ENCODE measurements at regions not wholly inside any gene's neighbourhood (a gene's known extent, or its start where the extent isn't known, plus 50 kb on each side); places are given as distances from the start of the nearest gene placed in this dataset.
A peak's percentile ranks its signal among the peaks of the same experiment; 100 is the strongest.

- TF ChIP-seq NKRF (conservative IDR thresholded peaks at IDR 0.05), result 0 out of 2 replicates have a peak, but pooled peaks have one; percentile 53
- peak; percentile 65 for TF ChIP-seq SP1 (IDR thresholded peaks at IDR 0.05; ENCODE audit: low read depth, low read length)
- TF ChIP-seq REST (IDR thresholded peaks at IDR 0.05; ENCODE audit: low read depth, low read length), result no peak
- no peak; the same call in 1 of the 2 replicates for TF ChIP-seq BMI1 (IDR thresholded peaks at IDR 0.05; ENCODE audit: borderline replicate concordance)
- TF ChIP-seq PAX8 (IDR thresholded peaks at IDR 0.05), result no peak
- TF ChIP-seq ETV6 (conservative IDR thresholded peaks at IDR 0.05 in 1 of 2, IDR thresholded peaks at IDR 0.05 in 1 of 2; ENCODE audit: borderline replicate concordance in 1 of 2, low read depth in 1 of 2), result 0 out of 4 replicates have a peak, but pooled peaks of 1 of the 2 experiments have one; percentile 40
- TF ChIP-seq RELA (IDR thresholded peaks at IDR 0.05; ENCODE audit: borderline replicate concordance, partially characterized antibody), result no peak
- no peak for TF ChIP-seq NFYA (IDR thresholded peaks at IDR 0.05; ENCODE audit: borderline replicate concordance, low read depth, low read length)
- peak; percentile 37 for TF ChIP-seq CUX1 (IDR thresholded peaks at IDR 0.05; ENCODE audit: insufficient replicate concordance, low read depth, low read length)
- TF ChIP-seq CBFB (IDR thresholded peaks at IDR 0.05; ENCODE audit: low read depth), result no peak
- TF ChIP-seq E2F4 (IDR thresholded peaks at IDR 0.05; ENCODE audit: low read depth, low read length), result no peak
- peak; percentile 54; the same call in 1 of the 2 replicates for TF ChIP-seq CREB1 (IDR thresholded peaks at IDR 0.05; ENCODE audit: low read depth)
- peak; percentile 20; the same call in 1 of the 2 replicates for TF ChIP-seq TCF3 (IDR thresholded peaks at IDR 0.05; ENCODE audit: borderline replicate concordance, insufficient read depth, low read depth, low read length)
- TF ChIP-seq RBBP5 (conservative IDR thresholded peaks at IDR 0.05), result no peak
- TF ChIP-seq BRCA1 (IDR thresholded peaks at IDR 0.05; ENCODE audit: low read depth, low read length), result no peak
- TF ChIP-seq ZNF274 (IDR thresholded peaks at IDR 0.05; ENCODE audit: insufficient read depth, insufficient read length), result no peak
- peak; percentile 62 for TF ChIP-seq RUNX3 (IDR thresholded peaks at IDR 0.05; ENCODE audit: low read length)
- peak; percentile 78 for TF ChIP-seq BCL11A (IDR thresholded peaks at IDR 0.05; ENCODE audit: low read depth, low read length)
These were observed 74.7 kb downstream of the LLPH start (continued) for GRCh38 chr12:66055837-66056319.
